ENCODE measurements at regions not wholly inside any gene's neighbourhood (a gene's known extent, or its start where the extent isn't known, plus 50 kb on each side); places are given as distances from the start of the nearest gene placed in this dataset.
"Not testable (repeated sequence)": the region's sequence is repeated elsewhere in the genome, so short reads cannot be mapped to it uniquely, and the experiment has no call there.

- no peak overlapping the region for H3K9ac ChIP-seq (ENCODE audit: low read length)
- CTCF ChIA-PET: no interaction called here
- Mint-ChIP-seq H3K9me3 (ENCODE audit: insufficient read depth) (peaks cover 2% of the 10 kb centered on the region), H3K4me3 (no peak overlapping the region), H3K4me1 (no peaks in the 10 kb centered on the region), H3K27ac (no peak overlapping the region), H3K27me3 (peaks cover 49% of the 10 kb centered on the region)
- ATAC-seq (ENCODE audit: low read depth): no peak
- no peak overlapping the region for H3K4me3 ChIP-seq (ENCODE audit: control extremely low read depth in 1 of 5, extremely low read depth in 1 of 5, insufficient read depth in 1 of 5, low read depth in 2 of 5, low read length in 4 of 5)
- DNase-seq: no peak
- POLR2A ChIA-PET: no interaction called here
- no peak overlapping the region for H2AFZ ChIP-seq (ENCODE audit: insufficient read depth, low read depth, low read length, poor library complexity, severe bottlenecking)
- H4K20me1 ChIP-seq (ENCODE audit: control insufficient read depth, insufficient read depth, low read length, poor library complexity, severe bottlenecking): no peaks in the 10 kb centered on the region
- H3K4me1 ChIP-seq (ENCODE audit: control insufficient read depth in 2 of 2, insufficient read depth in 2 of 2, low read length in 2 of 2): no peaks in the 10 kb centered on the region
- H3K27me3 ChIP-seq (replicated peaks in 1 of 4; ENCODE audit: control extremely low read depth in 1 of 4, control insufficient read depth in 3 of 4, insufficient read depth in 4 of 4, low read length in 3 of 4): peaks cover 0 to 12% (median 0%) of the 10 kb centered on the region in 4 experiments
- peaks cover 0 to 9% (median 0%) of the 10 kb centered on the region in 3 donors for H3K9me3 ChIP-seq (ENCODE audit: control extremely low read depth in 1 of 3, control insufficient read depth in 2 of 3, insufficient read depth in 1 of 3, low read length in 2 of 3)
- 95% methylated on average over 5 of the region's 5 CpGs for WGBS (ENCODE audit: insufficient coverage)
- H3K79me2 ChIP-seq (ENCODE audit: control insufficient read depth, insufficient read depth, low read length): no peaks in the 10 kb centered on the region
- intact Hi-C loops (cut with micrococcal nuclease): no loop called here
- TF ChIP-seq CTCF (IDR thresholded peaks at IDR 0.05) (no peak), EZH2 (IDR thresholded peaks at IDR 0.05; ENCODE audit: borderline replicate concordance, insufficient read depth, low read depth, low read length, poor library complexity, severe bottlenecking) (no peak)
- no peak overlapping the region for H3K27ac ChIP-seq (ENCODE audit: low read length in 2 of 2)
- no peak overlapping the region for H3K4me2 ChIP-seq (replicated peaks; ENCODE audit: low read depth, low read length, poor library complexity, severe bottlenecking)
- no peaks in the 10 kb centered on the region for H3K36me3 ChIP-seq (replicated peaks in 1 of 2; ENCODE audit: control extremely low read depth in 1 of 2, control insufficient read depth in 1 of 2, extremely low read depth in 1 of 2, insufficient read depth in 2 of 2, low read length in 1 of 2)
Measured at GRCh38 chr17:74126959-74127358, 76.5 kb upstream of the RPL38 start.

DNA sequence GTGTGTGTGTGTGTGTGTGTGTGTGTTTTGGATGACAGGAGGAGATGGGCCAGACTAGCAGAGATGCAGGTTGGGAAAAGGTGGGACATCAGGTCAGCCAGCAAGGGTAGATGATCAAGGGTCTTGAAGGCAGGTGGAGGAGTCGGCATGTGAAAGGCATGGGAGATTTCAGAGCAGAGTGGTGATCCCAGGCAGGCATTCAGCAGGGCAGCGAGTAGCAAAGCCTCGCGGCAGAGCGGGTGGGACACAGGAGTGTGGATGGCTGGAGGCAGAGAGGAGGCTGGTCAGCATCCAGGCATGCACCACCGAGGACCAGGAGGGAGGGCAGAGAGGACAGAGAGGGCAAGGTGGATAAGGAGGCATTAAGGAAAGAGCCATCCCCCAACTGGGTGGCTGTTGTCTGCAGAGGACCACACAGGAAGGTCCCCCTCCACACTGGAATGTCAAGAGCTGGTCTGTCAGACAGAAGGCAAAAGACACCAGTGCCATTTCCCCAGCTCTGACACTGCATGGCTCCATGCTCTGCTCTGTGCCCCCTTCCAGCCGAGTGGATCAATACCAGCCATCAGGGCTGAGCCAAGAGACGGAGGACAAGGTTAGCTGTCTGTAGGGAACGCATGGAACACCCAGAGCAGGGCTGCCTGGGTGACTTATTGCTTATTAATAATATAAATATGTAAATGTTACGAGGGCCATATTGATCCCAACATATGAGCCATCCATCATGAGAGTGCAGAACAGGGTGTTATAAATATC is 74.8 kb upstream of the RPL38 start:
- 84% methylated on average over 7 of the region's 10 CpGs for WGBS (ENCODE audit: insufficient coverage)
- Histone ChIP-seq H3K36me3 (replicated peaks in 1 of 2; ENCODE audit: control extremely low read depth in 1 of 2, control insufficient read depth in 1 of 2, extremely low read depth in 1 of 2, insufficient read depth in 2 of 2, low read length in 1 of 2) (no peaks in the 10 kb centered on the region), H3K9ac (ENCODE audit: low read length) (no peak overlapping the region), H3K27me3 (replicated peaks in 1 of 4; ENCODE audit: control extremely low read depth in 1 of 4, control insufficient read depth in 3 of 4, insufficient read depth in 4 of 4, low read length in 3 of 4) (peaks cover 0 to 12% (median 0%) of the 10 kb centered on the region in 4 experiments), H3K27ac (ENCODE audit: low read length in 2 of 2) (no peak overlapping the region), H3K4me2 (replicated peaks; ENCODE audit: low read depth, low read length, poor library complexity, severe bottlenecking) (no peak overlapping the region), H3K9me3 (ENCODE audit: control extremely low read depth in 1 of 3, control insufficient read depth in 2 of 3, insufficient read depth in 1 of 3, low read length in 2 of 3) (peaks cover 0 to 9% (median 0%) of the 10 kb centered on the region in 3 donors), H3K4me1 (ENCODE audit: control insufficient read depth in 2 of 2, insufficient read depth in 2 of 2, low read length in 2 of 2) (no peaks in the 10 kb centered on the region), H3K4me3 (ENCODE audit: control extremely low read depth in 1 of 5, extremely low read depth in 1 of 5, insufficient read depth in 1 of 5, low read depth in 2 of 5, low read length in 4 of 5) (no peak overlapping the region), H3K79me2 (ENCODE audit: control insufficient read depth, insufficient read depth, low read length) (no peaks in the 10 kb centered on the region), H4K20me1 (ENCODE audit: control insufficient read depth, insufficient read depth, low read length, poor library complexity, severe bottlenecking) (no peaks in the 10 kb centered on the region), H2AFZ (ENCODE audit: insufficient read depth, low read depth, low read length, poor library complexity, severe bottlenecking) (no peak overlapping the region)
- Mint-ChIP-seq H3K27me3 (peaks cover 55% of the 10 kb centered on the region), H3K4me3 (no peak overlapping the region), H3K27ac (no peak overlapping the region), H3K9me3 (ENCODE audit: insufficient read depth) (peaks cover 2% of the 10 kb centered on the region), H3K4me1 (no peaks in the 10 kb centered on the region)
- ChIA-PET POLR2A (no interaction called here), CTCF (no interaction called here)
- intact Hi-C loops (cut with micrococcal nuclease): no loop called here
- TF ChIP-seq CTCF (IDR thresholded peaks at IDR 0.05): no peak
- no peak for TF ChIP-seq EZH2 (IDR thresholded peaks at IDR 0.05; ENCODE audit: borderline replicate concordance, insufficient read depth, low read depth, low read length, poor library complexity, severe bottlenecking)
- ATAC-seq (ENCODE audit: low read depth): no peak
- DNase-seq: no peak

DNA sequence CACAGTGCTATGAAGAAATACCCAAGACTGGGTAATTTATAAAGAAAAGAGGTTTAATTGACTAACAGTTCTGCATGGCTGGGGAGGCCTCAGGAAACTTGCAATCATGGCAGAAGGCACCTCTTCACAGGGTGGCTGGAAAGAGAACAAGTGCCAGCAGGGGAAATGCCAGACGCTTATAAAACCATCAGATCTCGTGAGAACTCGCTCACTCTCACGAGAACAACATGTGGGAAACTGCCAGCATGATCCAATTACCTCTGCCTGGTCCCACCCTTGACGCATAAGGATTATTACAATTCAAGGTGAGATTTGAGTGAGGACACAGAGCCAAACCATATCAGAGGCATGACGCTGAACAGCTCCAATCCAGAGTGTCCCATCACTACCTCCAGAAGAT is 73.7 kb upstream of the RPL38 start:
- H3K9me3 Mint-ChIP-seq (ENCODE audit: insufficient read depth); H3K27ac ChIP-seq (ENCODE audit: low read length in 2 of 2); H3K4me3 ChIP-seq (ENCODE audit: control extremely low read depth in 1 of 5, extremely low read depth in 1 of 5, insufficient read depth in 1 of 5, low read depth in 2 of 5, low read length in 4 of 5); H3K9me3 ChIP-seq (ENCODE audit: control extremely low read depth in 1 of 3, control insufficient read depth in 2 of 3, insufficient read depth in 1 of 3, low read length in 2 of 3); H3K36me3 ChIP-seq (replicated peaks in 1 of 2; ENCODE audit: control extremely low read depth in 1 of 2, control insufficient read depth in 1 of 2, extremely low read depth in 1 of 2, insufficient read depth in 2 of 2, low read length in 1 of 2); H2AFZ ChIP-seq (ENCODE audit: insufficient read depth, low read depth, low read length, poor library complexity, severe bottlenecking); ATAC-seq (ENCODE audit: low read depth); DNase-seq; CTCF ChIA-PET; H3K4me1 ChIP-seq (ENCODE audit: control insufficient read depth in 2 of 2, insufficient read depth in 2 of 2, low read length in 2 of 2); H3K79me2 ChIP-seq (ENCODE audit: control insufficient read depth, insufficient read depth, low read length); H3K4me2 ChIP-seq (replicated peaks; ENCODE audit: low read depth, low read length, poor library complexity, severe bottlenecking); H3K9ac ChIP-seq (ENCODE audit: low read length); H3K4me3 Mint-ChIP-seq; POLR2A ChIA-PET; H3K4me1 Mint-ChIP-seq; H3K27ac Mint-ChIP-seq; H3K27me3 ChIP-seq (replicated peaks in 1 of 4; ENCODE audit: control extremely low read depth in 1 of 4, control insufficient read depth in 3 of 4, insufficient read depth in 4 of 4, low read length in 3 of 4); intact Hi-C loops (cut with micrococcal nuclease); H4K20me1 ChIP-seq (ENCODE audit: control insufficient read depth, insufficient read depth, low read length, poor library complexity, severe bottlenecking): not testable (repeated sequence)
- peaks cover 61% of the 10 kb centered on the region for H3K27me3 Mint-ChIP-seq
- 68% methylated on average over 4 of the region's 6 CpGs for WGBS (ENCODE audit: insufficient coverage)

Measured in B cell (primary cell).